ENCODE measurements at regions not wholly inside any gene's neighbourhood (a gene's known extent, or its start where the extent isn't known, plus 50 kb on each side); places are given as distances from the start of the nearest gene placed in this dataset.

- peak; percentile 95 for DNase-seq (ENCODE audit: low read depth)
Measured at GRCh38 chr6:105593056-105593690, 190.3 kb upstream of the PREP start.

GRCh38 chr6:105592329-105592728 is 189.4 kb upstream of the PREP start:
- DNase-seq (ENCODE audit: low read depth): peak; percentile 98

- DNase-seq (ENCODE audit: low read depth): peak; percentile 85
Measured at GRCh38 chr6:105591053-105591452, 188.2 kb upstream of the PREP start.

- DNase-seq (ENCODE audit: low read depth): no peak
Measured at GRCh38 chr6:105588123-105588710, 185.3 kb upstream of the PREP start.

GRCh38 chr6:105587349-105588122 is 184.7 kb upstream of the PREP start:
- DNase-seq (ENCODE audit: low read depth): peak; percentile 27

DNA sequence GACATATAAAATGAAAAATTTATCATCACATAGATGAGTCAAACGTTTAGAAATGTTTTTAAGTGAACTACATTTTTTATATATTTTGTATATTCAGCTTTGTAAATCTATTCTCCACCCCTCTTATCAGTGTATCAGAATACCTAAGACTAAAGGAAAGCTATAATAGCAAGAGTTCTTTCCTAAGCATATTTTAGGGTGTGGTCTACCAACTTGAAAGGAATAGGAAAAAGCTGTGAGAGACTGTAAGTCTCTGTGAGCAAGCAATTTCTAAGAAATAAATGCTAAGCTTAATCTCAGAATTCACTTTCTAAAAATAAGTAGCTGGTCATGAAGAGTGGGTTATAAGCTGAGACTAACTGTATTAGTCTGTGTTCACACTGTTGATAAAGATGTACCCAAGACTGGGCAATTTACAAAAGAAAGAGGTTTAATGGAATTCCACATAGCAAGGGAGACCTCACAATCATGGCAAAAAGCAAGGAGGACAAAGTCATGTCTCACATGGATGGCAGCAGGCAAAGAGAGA is 175.4 kb upstream of the PREP start:
- no peak for DNase-seq (ENCODE audit: low read depth)

GRCh38 chr6:105573556-105573955 is 170.7 kb upstream of the PREP start:
- no peak for DNase-seq (ENCODE audit: low read depth)

GRCh38 chr6:105573138-105573537 is 170.3 kb upstream of the PREP start:
- no peak for DNase-seq (ENCODE audit: low read depth)

DNA sequence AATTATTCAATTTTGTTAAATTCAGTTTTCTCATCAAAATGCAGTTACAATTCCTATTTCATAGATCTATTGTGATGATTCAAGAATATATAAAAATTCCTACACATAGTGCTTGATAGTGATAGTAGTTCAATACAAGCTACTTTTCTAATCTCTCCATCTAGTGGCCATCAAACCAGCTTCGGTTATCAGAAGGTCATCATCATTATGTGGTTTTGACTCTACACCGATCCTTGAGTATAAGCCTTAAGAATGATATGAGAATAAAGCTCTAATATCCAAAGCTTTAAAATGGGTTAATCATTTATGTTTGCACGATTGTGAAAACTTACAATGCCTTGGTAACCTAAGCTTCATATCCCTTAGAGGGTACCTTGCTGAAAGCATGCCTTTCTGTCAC is 167.5 kb upstream of the PREP start:
- DNase-seq (ENCODE audit: low read depth): no peak

- DNase-seq (ENCODE audit: low read depth): no peak
Measured at GRCh38 chr6:105569706-105570105, 166.8 kb upstream of the PREP start.

DNA sequence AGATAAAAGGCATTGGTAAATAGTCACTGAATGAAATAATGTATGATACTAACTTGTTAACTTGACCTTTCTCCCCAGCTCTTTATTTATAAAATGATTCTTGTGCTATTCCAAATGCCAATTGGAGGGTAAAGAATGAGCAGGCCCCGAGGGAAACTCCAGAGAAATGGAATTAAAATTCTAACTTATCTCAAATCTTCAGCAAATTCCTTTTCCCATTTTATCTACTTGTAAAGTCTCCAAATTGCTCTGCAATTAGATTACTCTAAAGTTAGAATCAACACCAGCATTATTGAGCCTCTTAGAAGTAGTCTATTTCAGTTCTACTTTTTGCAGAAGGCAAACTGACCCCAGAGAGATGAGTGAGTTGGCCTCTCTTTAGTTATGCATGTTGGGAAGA is 165.9 kb upstream of the PREP start:
- no peak for DNase-seq (ENCODE audit: low read depth)

GRCh38 chr6:105568142-105568541 is 165.3 kb upstream of the PREP start:
- DNase-seq (ENCODE audit: low read depth): no peak

DNA sequence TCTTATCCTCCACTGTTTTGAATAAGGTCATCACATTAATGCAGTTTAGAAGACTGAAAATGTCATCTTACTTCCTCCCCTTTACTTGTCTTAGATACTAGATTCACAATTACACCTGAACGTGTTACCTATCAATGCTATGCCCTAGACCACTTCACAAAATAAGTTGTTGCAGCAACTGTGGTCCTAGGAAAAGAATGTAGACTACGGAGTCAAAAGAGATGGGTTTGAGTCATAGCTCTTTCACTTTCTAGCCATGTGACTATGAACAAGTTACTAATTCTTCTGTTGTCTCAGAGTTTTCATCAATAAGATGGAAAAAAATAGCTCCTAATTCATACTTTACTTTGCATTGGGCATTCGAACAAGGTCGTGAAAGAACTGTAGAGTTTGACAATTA is 164.3 kb upstream of the PREP start:
- no peak for DNase-seq (ENCODE audit: low read depth)

DNA sequence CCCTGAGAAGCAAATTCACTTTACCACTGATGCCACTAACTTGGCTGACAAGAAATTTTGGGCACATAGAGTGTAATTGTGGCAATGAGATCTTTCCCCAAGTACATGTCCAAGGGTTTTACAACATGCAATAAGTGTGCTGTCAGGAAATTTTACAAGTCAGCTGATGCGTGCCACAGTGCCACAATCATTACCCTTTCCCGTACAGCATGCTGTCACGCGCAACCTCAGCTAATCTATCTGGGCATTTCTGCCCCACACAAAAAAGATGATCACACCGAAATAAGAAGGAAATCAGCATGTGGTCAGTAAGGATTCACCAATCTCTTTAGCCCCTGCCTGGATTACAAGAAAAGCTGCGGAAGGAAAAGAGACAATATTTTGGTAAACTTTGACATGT is 163.6 kb upstream of the PREP start:
- DNase-seq (ENCODE audit: low read depth): no peak

DNA sequence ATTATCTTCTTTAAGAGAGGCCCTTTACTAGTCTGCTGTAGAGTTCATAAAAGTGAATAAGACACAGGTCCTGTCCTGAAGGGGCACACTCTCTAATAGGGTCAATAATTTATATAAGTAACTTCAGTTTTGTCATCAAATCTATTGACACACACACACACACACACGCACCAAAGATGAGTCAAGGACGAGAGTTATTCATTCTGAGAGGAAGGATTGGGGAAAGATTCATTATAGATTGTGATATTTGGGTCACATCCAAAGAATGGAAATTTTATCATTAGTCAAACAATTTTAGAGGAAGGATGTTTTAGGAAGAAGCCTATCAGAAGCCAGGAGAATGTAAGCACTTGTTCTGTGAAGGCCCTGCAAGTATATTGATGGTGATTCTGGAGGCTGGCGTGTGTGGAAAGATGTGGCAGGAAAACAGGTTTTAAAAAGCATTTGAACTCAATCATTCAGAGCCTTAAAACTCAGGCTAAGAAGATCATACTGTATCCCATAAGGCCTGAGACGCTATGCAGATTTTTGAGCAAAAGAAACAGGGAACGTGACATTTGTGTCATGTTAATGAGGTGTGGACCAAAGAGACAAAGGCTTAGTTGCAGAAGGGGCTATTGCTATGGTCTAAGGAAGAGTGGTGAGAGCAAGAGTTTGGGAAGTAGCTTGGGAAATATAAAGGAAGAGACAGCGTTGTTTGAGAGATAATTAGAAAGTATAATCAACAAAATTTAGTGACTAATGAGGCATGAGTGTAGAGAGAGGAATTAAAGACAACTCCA is 161.4 kb upstream of the PREP start:
- DNase-seq (ENCODE audit: low read depth): no peak

DNA sequence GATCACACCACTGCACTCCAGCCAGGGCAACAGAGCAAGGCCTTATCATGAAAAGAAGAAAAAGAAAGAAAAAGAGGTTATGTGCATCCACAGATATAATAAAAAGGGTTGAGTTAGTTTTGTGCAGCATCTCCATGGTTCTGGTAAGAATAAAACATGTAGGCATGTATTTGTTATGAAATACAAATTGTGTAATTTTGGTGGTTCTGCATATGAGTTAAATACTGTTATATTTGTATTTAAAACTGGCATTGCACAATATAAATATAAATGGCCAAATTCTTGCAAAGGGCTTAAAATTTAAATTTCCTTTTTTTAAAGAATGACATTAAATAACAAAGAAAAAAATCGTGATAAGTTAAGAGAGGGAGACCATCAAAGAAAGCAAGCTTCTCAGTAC is 159.1 kb upstream of the PREP start:
- DNase-seq (ENCODE audit: low read depth): no peak

- DNase-seq (ENCODE audit: low read depth): peak; percentile 54
Measured at GRCh38 chr6:105561486-105561885, 158.6 kb upstream of the PREP start.

- DNase-seq (ENCODE audit: low read depth): peak; percentile 46
Measured at GRCh38 chr6:105560611-105561066, 157.8 kb upstream of the PREP start.

- DNase-seq (ENCODE audit: low read depth): no peak
Measured at GRCh38 chr6:105557291-105557690, 154.4 kb upstream of the PREP start.

GRCh38 chr6:105553171-105553570 is 150.3 kb upstream of the PREP start:
- DNase-seq (ENCODE audit: low read depth): no peak

GRCh38 chr6:105550955-105551620 is 148.2 kb upstream of the PREP start:
- DNase-seq (ENCODE audit: low read depth): no peak

Data from HT1080 (cell line).